GM21360 (cell line): ENCODE measurements at regions not wholly inside any gene's neighbourhood (a gene's known extent, or its start where the extent isn't known, plus 50 kb on each side); places are given as distances from the start of the nearest gene placed in this dataset.

Experiments used
- ATAC-seq: cut with Tn5 transposase; IDR thresholded peaks from one replicate; pipeline ENCODE4 v1.9.1; 2021; ENCODE audit warnings: mild to moderate bottlenecking, moderate library complexity; ENCODE audit not compliant: unreplicated experiment

DNA sequence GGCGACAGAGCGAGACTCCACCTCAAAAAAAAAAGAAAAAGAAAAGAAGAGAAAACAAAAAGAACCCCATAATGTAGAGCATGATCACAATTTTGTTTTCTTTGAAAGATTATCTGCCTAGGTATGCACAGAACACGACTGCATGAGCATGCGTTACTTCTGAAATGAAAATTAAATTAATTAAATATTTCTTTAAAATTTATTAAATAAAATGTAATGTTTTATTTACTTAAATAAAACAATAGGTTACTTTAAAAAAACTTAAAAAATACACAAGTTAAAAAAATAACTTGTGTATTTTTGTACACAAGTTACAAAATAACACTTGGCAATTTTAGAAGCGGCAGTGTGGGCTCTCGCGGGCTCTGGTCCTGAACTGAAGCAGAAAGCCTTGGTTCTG lies 107.8 kb downstream of the TFAP2A start:
- no peak for ATAC-seq

DNA sequence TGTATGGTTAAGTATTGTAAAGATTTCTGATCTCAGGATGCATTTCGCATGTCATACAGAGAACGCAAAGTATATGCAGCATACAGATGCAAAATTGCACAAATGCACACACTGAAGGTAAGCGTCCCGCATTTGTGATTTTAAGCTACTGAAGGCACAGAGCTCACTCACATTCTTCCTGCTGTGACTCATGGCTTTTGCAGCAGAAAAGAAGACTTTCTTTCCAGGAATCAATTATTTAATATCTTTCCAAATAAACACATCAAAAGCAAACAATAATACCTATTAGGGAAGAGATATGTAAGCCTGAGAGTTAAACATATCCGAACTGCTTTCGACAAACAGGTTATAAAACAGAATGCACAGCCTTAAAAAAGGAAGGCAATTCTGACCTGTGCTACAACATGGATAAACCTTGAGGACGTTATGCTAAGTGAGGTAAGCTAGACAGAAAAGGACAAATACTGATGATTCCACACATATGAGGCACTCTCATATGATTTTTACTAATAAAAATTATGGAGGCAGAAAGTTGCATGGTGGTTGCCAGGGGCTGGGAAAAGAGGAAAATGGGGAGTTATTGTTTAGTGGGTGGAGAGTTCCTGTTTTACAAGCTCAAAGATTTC lies 109.0 kb downstream of the TFAP2A start:
- no peak for ATAC-seq

DNA sequence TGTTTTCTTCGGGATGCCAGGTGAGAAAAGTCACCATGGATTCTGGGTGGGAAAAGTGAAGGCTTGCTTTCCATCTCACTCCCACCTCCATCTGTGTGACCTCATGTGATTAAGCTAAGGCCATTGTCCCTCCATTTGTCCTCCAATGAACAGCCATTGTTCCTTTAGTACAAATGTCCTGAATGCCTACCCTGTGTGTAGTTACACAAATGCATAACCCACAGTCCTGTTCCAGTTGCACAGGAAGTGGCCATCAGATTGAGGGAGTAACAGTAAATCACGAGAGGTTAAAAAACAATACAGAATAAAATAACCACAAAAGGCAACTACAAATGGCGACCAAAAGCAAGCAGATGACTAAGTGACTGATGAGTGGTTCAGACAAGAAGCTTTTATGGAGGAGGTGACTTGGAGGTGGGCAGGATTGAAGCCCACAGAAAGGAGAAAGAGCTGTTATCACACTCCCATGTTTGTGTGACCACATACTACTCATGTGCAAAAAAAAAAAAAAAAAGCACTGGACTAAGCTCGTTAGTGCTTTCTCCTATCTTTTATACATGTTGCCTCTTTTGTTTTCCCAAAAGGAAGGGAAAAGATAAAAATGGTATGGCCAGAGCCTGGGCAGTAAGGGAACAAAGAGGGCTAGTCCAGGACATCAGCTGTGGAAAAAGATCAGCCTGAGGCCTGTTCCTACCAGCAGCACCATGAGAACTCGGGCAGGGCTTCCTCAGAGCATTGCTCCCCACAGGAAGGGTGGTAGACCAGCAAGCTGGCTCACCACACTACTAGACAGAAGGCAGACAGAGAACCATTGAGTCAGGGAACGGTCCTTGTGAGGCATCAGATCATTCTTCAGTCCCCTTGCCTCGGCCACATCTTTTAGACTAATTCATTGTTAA lies 111.0 kb downstream of the TFAP2A start:
- no peak for ATAC-seq

DNA sequence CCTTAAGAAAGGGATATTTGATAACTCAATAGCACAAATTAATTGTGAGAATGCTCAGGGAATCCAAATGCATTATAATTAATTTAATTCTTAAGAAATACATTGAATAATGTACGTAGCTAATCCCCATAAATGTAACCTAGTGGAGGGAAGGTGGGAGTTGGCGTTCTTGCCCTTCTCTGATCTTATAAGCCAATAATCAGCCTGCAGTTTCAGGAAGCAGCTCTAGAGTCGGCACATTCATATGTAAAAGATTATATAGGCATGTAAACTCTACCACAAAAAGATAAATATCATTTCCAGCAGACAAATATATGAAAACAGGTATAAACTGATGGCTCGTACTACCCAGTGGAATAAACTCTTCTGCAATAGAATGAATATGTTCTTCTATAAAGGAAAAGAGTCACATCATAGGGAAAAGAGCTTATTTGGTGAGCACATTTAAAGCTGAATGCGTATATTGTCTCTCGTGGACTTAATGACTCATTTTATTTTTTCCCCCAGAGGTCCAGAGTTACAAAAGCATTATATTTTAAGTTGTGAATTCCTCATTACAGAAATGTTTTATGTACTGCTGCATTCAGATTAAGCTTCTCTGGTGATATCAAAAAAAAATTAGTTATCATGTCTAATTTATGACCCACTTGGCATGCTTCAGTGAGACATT lies 112.2 kb downstream of the TFAP2A start:
- no peak for ATAC-seq

DNA sequence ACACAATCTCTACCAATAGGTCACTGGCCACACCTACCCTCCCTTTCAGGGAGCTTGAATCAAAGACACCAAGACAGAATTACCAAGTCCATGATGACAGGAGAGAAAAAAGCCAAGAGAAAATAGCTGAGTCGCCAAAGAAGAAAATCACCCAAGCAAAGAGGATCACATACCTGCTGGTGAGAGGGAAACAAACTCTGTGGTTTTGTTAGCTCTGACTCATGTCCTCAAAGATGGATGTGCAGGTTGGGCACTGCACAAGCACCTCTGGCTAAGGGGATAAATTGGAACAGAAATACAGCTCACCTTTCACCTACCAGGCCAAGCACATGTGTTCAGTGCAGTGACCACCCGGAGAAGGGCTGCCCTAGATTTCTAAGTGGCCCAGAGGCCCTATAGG lies 114.8 kb downstream of the TFAP2A start:
- ATAC-seq = peak; percentile 70

DNA sequence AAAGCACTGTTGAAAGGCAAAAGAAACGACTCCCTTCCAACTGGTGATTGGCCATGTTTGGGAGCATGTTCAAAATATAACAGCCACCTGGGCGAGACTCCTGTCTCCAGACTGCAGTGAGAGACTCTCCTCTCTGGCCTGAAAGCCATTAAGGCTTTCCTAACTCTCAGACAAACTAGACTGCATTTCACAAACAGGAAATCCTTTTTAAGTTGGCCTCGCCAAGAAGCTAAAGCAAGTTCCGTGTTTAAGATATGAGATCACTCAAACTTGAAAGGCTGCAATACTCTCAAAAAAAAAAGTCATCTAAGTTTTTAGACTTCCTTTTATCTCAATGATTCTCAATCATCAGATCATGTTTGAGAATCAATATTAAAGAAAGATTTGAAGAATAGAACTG lies 117.0 kb downstream of the TFAP2A start:
- ATAC-seq = no peak

DNA sequence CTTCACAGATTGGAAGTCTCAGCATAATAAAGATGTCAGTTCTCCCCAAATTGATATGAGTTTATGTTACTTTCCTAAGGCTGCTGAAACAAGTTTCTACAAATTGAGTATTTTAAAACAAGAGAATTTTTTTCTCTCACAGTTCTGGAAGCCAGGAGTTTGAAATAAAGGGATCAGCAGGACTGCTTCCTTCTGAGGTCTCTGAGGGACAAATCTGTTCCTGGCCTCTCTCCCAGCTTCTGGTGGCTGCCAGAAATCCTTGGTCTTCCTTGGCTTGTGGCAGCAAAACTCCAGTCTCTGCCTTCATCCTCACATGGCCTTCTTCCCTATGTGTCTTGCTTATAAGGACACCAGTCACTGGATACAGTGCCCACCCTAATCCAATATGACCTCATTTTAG lies 136.1 kb downstream of the TFAP2A start:
- ATAC-seq = no peak

DNA sequence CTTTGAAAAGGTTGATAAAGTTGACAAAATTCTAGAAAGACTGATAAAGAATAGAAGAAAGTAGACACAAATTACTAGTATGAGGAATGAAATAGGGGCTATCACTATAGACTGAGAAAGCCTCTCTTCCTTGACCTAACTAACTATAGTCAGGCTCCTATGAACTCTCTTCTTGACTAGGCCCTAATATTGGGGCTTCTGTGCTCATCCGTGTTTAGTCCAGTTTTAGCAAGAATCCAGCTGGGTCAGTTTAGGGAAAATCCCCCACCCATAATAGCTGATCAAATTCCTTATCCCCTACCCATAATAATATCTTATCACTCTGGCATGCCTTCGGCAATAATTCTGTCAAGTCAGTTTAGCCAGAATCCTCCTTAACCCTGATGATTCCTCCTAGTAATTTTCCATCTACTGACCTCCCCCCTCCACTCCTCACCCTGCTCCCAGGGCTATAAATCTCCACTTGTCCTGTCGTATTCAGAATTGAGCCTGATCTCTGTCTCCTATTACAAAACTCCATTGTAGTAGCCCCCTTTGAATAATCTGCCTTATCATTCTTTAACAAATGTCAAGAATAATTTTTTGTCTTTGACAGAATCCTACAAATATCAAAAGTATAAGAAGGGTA lies 138.1 kb downstream of the TFAP2A start:
- ATAC-seq = no peak

DNA sequence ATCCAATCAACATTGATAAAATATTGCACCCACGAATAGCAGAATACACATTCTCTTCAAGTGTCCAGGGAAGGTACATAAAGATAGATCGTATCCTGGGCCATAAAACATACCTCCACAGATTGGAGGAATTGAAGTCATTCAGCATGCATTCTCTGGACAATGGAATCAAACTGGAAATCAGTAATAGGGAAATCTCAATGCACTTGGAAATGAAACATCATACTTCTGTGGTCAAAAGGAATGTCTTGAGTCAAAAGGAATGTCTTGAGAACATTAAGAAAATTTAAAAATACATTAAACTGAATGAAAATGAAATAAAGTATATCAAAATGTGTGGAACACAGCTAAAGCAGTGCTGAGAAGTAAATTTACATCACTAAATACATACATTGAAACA lies 138.8 kb downstream of the TFAP2A start:
- no peak for ATAC-seq

DNA sequence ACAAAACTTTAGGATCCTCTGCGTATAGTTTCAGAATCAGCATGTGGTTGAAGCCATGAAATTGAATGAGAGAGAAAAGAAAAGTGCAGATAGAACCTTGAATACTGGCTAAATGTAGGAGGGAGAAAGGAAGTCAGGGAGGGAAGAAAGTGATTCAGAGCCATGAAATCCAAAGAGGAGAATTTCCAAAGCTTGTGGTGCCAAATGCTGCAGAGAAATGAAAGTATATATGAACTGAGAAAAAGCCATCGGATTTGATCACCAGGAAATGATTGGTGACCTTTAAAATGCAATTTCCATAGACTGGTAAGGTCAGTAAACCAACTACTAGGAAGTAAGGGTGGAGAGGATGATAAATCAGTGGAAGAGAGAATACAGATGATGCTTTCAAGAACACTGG lies 142.3 kb downstream of the TFAP2A start:
- ATAC-seq = no peak

DNA sequence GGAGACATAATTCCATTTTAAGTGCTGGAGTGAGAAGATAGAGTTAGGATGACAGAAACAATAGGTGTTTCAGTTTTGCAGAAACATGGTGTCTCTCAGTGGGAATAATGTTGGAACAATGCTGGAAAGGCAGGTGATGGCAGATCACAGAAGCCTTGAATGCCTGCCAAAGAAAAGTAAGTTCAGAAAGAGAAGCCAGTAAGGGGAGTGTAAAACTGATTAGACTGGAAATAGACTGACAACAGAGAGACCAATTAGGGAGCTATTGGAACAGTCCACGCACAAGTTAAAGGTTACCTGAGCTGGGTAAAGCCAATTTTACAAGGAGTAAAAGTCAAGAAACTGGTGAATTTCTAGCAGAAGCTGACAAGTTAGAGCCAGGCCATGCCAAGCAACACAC lies 142.9 kb downstream of the TFAP2A start:
- ATAC-seq = no peak

DNA sequence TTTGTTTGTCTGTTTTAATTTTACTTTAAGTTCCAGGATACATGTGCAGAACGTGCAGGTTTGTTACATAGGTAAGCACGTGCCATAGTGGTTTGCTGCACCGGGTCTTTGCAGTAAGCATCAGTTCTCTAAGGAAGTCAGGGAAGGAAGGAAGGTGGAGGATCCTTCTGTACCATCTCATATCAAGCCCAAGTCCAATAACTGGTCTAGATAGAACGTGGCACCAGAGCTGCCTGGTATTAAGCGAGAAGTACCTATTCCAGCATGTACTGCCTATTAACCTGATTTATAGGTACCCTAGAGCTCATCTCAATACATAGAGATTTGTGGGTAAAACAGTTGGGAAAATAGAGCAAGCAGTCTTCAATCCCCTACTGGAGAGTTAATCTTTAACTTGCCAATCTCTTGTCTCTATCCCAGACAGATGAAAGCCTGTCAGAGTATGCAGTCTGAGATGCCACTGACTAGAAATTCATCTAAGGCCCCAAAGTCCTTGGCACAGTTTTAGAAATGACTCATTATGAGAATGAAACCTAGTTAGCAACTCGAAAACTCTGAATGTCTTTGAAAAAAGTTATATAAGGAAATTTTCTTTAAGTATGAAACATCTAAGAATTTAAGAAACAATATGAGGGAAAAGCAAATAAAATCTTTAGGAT lies 144.9 kb downstream of the TFAP2A start:
- peak; percentile 76 for ATAC-seq

DNA sequence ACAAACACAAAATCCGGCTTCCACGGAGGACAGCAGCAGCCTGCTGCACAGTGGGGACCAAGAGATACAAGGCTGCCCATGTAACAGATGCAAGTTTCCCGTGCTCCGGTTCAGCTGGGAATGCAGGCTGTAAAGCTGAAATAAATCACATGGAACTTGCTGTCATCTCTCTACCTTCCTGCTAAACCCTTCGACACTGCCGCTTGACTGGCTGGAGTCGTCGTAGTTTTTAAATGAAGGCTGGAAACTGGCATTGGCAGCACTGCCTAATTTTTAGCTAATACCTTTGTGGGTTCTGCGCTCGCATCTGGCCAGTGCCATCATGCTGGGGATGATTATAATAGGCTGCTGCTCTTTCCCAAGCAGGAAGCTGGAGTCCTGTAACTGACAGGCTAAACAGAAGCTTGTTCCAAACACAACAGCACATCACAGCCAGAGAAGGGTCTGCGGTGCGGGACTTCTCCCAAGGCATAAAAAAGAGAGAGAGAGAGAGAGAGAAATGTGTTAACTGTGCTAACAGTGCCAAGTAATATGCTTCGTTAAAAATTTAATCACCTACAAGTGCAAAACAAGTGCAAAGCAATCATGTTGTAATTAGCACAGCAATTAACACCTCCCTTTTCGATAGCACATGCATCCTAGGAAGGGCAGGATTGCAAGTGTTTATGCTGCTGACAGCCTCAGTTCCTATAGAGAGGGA lies 146.1 kb downstream of the TFAP2A start:
- no peak for ATAC-seq

DNA sequence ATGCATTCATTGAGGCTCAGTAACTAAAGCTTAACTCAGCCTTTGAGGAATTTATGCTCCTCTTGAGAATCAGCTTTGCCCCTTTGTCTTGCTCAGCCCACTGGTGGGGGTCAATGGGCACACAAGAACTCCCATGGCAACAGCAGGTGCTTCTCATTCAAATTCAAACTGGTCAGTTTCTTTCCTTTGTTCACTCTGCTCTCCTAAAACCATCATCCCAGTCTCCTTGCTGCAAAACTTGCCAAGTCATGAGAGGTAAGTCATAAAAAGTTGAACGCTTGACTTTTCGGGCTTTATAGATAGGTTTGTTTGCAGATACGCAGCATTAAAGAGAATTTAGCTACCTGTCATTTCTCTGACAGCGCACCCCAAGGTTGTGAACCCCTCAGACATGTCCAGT lies 146.8 kb downstream of the TFAP2A start:
- no peak for ATAC-seq

DNA sequence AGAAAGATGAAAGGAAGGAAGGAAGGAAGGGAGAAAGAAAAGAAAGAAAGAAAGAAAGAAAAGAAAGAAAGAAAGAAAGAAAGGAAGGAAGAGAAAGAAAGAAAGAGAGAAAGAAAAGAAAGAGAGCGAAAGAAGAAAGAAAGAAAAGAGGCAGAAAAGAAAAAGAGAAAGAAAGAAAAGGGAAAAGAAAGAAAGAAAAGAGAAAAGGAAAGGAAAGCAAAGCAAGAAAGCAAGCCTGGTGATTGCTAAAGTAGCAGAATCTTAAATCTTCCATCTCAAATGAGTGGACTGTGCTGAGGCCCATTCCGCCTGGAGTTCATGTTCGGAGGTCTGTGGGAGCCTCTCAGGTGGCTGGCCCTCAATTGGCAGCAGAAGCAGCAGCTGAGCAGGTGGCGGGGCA lies 148.4 kb downstream of the TFAP2A start:
- no peak for ATAC-seq

DNA sequence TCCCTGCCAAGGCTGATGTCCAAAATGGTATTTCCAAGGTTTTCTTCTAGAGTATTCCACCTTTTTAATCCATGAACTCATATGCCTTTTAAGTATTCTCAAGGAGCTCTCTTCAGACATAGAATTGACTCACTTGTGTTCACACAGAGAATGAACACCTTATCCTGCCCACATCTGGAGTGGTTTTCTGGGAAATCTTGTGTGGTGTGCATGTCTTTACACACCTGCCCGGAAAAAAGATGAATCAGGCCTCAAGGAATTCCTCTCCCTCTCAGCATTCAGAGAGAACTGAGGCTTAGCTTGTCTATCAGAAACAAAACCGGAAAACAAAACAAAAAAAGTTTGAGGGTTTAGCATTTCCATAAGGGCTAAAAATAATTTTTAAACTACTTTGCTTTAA lies 148.8 kb downstream of the TFAP2A start:
- ATAC-seq = no peak

DNA sequence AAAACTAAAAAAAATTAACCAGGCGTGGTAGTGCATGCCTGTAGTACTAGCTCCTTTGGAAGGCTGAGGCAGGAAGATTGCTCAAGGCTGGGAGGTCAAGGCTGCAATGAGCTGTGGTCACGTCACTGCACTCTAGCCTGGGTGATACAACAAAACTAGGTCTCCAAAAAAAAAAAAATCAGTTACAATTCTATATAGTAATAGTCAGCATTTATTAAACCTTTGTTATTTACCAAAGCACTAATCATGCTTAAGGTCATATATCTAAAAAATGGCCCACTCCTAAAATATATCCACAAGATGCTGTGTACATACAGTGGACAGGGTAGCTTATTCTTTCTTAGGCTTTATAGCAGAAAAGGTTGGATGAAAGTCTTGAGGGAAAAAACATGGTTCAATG lies 152.4 kb downstream of the TFAP2A start:
- no peak for ATAC-seq

DNA sequence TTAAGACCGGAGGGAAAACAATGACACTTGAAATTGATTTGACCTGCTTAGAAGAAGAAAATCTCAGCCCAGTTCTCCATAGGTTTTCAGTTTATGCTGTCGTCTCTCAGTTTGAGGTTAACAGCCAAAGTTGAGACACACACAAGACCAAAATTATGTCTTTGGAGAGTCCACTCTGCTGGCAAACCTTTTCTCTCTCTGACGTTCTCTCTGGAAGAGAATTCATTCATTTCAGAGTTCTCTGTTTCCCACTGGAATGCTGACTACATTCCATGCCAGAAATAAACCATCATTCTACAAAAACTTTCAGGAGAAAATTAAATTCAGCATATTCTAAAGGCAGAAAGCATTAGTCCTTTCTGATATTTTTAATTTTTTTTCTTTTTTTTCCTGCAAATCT lies 155.2 kb downstream of the TFAP2A start:
- ATAC-seq = no peak

DNA sequence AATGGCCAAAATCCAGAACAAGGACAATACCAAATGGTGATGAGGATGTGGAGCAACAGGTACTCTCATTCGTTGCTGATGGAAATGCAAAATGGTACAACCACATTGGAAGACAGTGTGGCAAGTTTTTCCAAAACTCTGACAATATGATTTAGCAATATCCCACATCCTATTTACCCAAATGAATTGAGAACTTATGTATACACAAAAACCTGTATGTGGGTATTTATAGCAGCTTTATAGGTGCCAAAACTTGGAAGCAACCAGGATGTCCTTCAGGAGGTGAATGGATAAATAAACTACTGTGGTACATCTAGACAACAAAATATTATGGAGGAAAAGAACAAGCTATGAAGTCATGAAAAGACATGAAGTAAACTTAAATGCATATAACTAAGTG lies 156.5 kb downstream of the TFAP2A start:
- no peak for ATAC-seq

DNA sequence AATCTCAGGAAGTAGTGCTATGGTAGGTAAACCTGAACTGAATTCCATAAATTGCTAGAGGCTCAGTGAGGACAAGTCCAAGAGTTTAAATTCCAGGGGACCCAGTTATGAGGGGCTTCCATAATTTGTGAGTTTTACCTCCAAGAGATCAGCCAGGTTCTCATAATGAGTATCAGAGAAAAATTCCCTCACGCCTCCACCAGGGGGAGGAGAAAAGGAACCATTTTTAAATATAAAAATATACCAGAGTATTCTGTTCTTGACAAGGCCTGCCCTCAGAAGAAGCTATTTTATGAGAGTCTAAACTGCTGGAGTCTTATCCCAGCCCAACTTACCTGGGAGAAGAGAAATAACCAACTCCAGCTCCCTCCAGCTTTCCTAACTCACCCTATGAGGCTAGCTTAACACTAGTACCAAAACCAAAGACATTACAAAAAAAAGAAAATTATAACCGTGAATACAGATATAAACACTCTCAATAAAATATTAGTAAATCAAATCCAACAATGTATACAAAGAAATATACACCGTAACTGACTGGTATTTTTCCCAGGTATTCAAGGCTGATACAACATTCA lies 158.7 kb downstream of the TFAP2A start:
- ATAC-seq = peak; percentile 66
